ENCODE measurements at regions not wholly inside any gene's neighbourhood (a gene's known extent, or its start where the extent isn't known, plus 50 kb on each side); places are given as distances from the start of the nearest gene placed in this dataset.
A peak's percentile ranks its signal among the peaks of the same experiment; 100 is the strongest.

DNA sequence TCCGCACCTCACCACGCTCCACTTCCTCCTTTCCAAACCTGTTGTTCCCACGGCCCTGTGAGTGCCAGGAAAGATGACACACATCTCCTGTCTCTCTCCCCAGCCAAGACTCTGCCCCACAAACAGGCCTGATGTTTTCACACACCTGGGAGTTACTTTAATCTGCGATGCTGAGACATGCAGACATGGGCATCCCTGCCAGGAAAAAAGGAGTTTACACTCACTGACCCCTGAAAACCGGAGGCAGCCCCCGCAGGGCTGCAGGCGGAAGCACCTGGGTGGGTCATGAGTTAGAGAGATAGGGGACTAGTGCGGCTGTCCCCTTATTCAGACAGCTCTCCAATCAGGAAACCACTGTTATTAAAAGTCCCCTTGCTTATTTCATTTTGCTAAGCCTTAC is 106.4 kb upstream of the CARD11 start:
- TF ChIP-seq POLR2AphosphoS5 (IDR thresholded peaks at IDR 0.05; ENCODE audit: low read depth, low read length) (no peak), POU2F2 (IDR thresholded peaks at IDR 0.05; ENCODE audit: low read depth, low read length) (no peak), PAX5 (IDR thresholded peaks at IDR 0.05; ENCODE audit: insufficient read depth, low read length, severe bottlenecking) (no peak), POLR2A (IDR thresholded peaks at IDR 0.05; ENCODE audit: low read depth, low read length) (no peak), SPI1 (IDR thresholded peaks at IDR 0.05; ENCODE audit: low read depth, low read length) (no peak), TAF1 (IDR thresholded peaks at IDR 0.05; ENCODE audit: low read depth, low read length) (no peak)
- DNase-seq (ENCODE audit: insufficient read length, low spot score) (no peak), FAIRE-seq (peak; percentile 40)

DNA sequence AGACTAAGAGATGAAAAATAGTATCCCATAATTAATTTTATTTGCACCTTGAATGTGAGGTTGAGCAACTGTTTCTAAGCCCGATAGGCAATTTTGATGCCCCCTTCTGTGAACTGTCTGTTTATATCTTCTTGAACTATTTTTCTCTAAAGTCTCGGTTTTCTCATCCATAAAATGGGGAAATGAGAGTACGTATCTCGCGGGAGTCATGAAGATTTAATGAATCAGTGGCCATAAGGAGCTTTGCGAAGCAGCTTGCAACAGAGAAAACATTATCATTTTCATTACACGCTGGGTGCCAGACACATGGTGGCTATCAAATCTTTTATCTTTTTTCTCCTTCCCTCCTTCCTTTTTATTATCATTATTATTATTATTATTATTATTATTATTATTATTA is 108.1 kb upstream of the CARD11 start:
- TF ChIP-seq SPI1 (IDR thresholded peaks at IDR 0.05; ENCODE audit: low read depth, low read length) (peak; percentile 75), POU2F2 (IDR thresholded peaks at IDR 0.05; ENCODE audit: low read depth, low read length) (no peak)
- FAIRE-seq (no peak), DNase-seq (ENCODE audit: insufficient read length, low spot score) (no peak)

DNA sequence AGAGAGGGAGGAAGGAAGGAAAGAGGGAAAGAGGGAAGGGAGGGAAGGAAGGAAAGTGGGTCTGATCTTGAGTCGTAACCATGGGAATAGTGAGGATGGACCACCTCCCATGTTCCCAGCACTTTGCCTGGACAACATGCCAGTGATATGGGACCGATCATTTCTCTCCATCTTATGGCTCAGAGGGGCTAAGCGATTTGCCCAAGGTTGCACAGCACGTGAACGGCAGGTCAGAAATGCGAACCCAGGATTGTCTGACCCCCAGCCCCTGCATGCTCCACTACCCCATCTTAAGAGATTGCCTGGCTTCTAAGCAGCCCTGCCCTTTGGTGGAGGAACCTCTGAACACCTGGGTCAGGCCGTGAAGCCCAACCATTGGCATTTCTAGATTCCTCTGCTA is 109.0 kb upstream of the CARD11 start:
- peak; percentile 23 for FAIRE-seq
- DNase-seq (ENCODE audit: insufficient read length, low spot score) = no peak
- TF ChIP-seq POLR2A (IDR thresholded peaks at IDR 0.05; ENCODE audit: low read depth, low read length) = no peak
- TF ChIP-seq POLR2AphosphoS5 (IDR thresholded peaks at IDR 0.05; ENCODE audit: low read depth, low read length) = no peak
- no peak for TF ChIP-seq SPI1 (IDR thresholded peaks at IDR 0.05; ENCODE audit: low read depth, low read length)
- TF ChIP-seq PAX5 (IDR thresholded peaks at IDR 0.05; ENCODE audit: insufficient read depth, low read length, severe bottlenecking) = no peak
- TF ChIP-seq TAF1 (IDR thresholded peaks at IDR 0.05; ENCODE audit: low read depth, low read length) = no peak
- TF ChIP-seq POU2F2 (IDR thresholded peaks at IDR 0.05; ENCODE audit: low read depth, low read length) = no peak

DNA sequence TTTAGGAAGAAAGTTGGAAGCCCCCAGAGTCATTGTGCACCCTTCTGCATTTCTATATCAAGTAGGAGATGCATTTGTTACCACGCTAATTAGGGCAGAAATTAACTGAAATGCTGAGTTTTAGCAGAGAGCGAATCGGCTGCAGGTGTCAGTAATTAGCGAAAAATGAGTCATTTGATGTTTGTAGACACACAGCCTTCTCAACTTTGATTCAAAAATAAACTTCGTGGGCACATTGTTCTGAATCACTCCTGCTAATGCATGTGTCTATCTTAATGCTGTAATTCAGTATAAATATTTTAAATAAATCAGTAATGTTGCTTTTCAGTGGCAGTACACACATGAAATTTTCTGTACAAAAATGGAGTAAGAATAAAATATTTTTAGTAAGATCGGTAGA is 109.5 kb upstream of the CARD11 start:
- FAIRE-seq (no peak), DNase-seq (ENCODE audit: insufficient read length, low spot score) (no peak)
- TF ChIP-seq POLR2A (IDR thresholded peaks at IDR 0.05; ENCODE audit: low read depth, low read length) = no peak
- TF ChIP-seq POU2F2 (IDR thresholded peaks at IDR 0.05; ENCODE audit: low read depth, low read length) = no peak
- no peak for TF ChIP-seq PAX5 (IDR thresholded peaks at IDR 0.05; ENCODE audit: insufficient read depth, low read length, severe bottlenecking)
- TF ChIP-seq SPI1 (IDR thresholded peaks at IDR 0.05; ENCODE audit: low read depth, low read length) = no peak

DNA sequence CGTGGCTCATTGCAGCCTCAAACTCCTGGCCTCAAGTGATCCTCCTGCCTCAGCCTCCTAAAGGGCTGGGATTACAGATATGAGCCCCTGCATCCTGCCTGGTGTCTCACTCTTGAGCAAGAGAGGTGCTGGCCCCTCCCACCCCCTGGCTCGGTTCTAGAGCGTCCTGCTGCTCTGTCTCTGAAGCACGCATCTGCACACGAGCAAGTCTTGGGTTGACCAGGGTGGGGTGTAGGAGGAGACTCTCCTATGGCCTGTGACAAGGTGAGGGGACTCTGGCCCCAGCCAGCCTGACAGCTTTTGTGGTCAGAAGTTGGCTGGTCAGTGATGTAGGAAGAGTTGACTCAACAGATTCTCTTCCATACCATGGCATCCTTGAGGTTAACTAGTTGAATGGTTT is 110.7 kb upstream of the CARD11 start:
- no peak for TF ChIP-seq TAF1 (IDR thresholded peaks at IDR 0.05; ENCODE audit: low read depth, low read length)
- no peak for TF ChIP-seq POLR2AphosphoS5 (IDR thresholded peaks at IDR 0.05; ENCODE audit: low read depth, low read length)
- TF ChIP-seq SPI1 (IDR thresholded peaks at IDR 0.05; ENCODE audit: low read depth, low read length) = no peak
- no peak for TF ChIP-seq POLR2A (IDR thresholded peaks at IDR 0.05; ENCODE audit: low read depth, low read length)
- TF ChIP-seq POU2F2 (IDR thresholded peaks at IDR 0.05; ENCODE audit: low read depth, low read length) = no peak
- no peak for TF ChIP-seq PAX5 (IDR thresholded peaks at IDR 0.05; ENCODE audit: insufficient read depth, low read length, severe bottlenecking)
- no peak for DNase-seq (ENCODE audit: insufficient read length, low spot score)
- no peak for FAIRE-seq

DNA sequence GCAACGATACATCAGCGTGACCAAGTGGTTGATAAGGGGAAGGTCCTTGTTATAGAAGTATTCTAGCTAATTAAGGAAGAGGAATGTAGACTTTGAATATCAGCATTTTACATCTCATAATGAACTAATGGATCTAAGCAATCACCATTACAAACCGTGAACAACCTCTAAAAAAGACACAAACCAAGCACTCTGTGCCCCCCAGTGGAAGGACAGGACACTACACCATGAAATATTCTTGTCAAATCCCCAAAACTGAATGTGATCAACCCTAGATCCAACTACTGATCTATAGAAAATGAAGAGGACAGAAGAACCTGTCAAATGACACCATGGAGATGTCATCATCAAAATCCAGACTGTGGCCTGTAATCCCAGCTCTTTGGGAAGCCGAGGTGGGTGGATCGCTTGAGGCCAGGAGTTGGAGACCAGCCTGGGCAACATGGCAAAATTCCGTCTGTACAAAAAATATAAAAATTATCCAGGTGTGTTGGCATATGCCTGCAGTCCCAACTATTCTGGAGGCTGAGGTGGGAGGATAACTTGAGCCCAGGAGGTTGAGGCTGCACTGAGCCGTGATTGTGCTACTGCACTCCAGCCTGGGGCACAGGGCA is 111.3 kb upstream of the CARD11 start:
- TF ChIP-seq PAX5 (IDR thresholded peaks at IDR 0.05; ENCODE audit: insufficient read depth, low read length, severe bottlenecking) (no peak), POLR2AphosphoS5 (IDR thresholded peaks at IDR 0.05; ENCODE audit: low read depth, low read length) (no peak), TAF1 (IDR thresholded peaks at IDR 0.05; ENCODE audit: low read depth, low read length) (no peak), SPI1 (IDR thresholded peaks at IDR 0.05; ENCODE audit: low read depth, low read length) (no peak), POU2F2 (IDR thresholded peaks at IDR 0.05; ENCODE audit: low read depth, low read length) (no peak), POLR2A (IDR thresholded peaks at IDR 0.05; ENCODE audit: low read depth, low read length) (no peak)
- peak; percentile 92 for FAIRE-seq
- DNase-seq (ENCODE audit: insufficient read length, low spot score) = no peak

DNA sequence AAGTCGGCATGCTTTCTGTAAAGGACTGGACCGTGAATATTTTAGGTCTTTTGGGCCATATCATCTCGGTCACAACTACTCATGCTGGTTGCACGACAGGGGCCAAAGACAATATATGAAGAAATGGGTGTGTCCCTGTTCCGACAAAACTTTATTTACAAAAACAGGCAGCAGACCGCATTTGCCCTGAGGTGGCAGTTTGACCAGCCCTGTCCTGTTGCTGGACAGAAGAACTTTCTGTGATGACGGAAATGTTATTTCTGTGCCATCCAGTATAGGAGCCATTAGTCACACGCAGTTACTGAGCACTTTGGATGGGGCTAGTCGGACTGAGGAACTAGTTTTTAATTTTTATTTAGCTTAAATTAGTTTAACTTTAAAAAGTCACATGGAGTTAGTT is 112.8 kb upstream of the CARD11 start:
- no peak for TF ChIP-seq POLR2AphosphoS5 (IDR thresholded peaks at IDR 0.05; ENCODE audit: low read depth, low read length)
- TF ChIP-seq PAX5 (IDR thresholded peaks at IDR 0.05; ENCODE audit: insufficient read depth, low read length, severe bottlenecking) = no peak
- no peak for TF ChIP-seq POLR2A (IDR thresholded peaks at IDR 0.05; ENCODE audit: low read depth, low read length)
- TF ChIP-seq POU2F2 (IDR thresholded peaks at IDR 0.05; ENCODE audit: low read depth, low read length) = no peak
- no peak for TF ChIP-seq SPI1 (IDR thresholded peaks at IDR 0.05; ENCODE audit: low read depth, low read length)
- TF ChIP-seq TAF1 (IDR thresholded peaks at IDR 0.05; ENCODE audit: low read depth, low read length) = no peak
- no peak for FAIRE-seq
- no peak for DNase-seq (ENCODE audit: insufficient read length, low spot score)

DNA sequence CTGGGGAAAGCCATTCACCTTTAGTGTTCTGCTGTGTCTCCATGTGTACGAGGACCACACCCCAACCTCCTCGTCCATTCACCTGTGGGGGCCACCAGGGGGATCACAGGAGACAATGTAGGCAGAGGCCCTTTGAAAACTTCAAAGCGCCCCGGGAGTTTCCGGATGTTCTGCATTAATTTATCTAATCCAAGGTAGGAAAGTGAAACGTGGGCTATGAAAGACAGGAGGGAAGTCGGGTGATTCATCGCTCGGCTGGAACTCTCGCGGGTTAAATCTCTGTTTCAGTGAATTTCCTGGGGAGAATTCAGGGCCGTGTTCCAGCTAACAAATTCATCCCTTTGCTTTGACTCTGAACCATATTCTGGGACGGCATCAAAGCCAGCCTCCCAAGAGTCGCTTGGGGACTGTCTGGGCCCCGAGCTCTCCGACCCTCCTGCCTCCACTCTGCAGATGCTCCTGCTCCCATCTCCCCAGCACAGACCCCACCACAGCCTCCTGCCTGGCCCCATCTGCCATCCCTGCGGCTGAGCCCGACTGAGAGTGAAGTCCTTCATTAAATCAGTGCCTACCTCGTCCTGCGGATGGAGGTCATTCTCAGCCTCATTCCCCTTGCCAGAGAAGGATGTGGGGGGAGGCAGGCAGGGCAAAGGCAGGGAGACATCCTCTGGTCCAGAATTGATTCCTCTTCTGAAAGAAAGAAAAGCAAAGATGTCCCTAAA is 114.1 kb upstream of the CARD11 start:
- DNase-seq (ENCODE audit: insufficient read length, low spot score) = no peak
- TF ChIP-seq POLR2A (IDR thresholded peaks at IDR 0.05; ENCODE audit: low read depth, low read length) = no peak
- no peak for TF ChIP-seq PAX5 (IDR thresholded peaks at IDR 0.05; ENCODE audit: insufficient read depth, low read length, severe bottlenecking)
- no peak for TF ChIP-seq POLR2AphosphoS5 (IDR thresholded peaks at IDR 0.05; ENCODE audit: low read depth, low read length)
- no peak for TF ChIP-seq TAF1 (IDR thresholded peaks at IDR 0.05; ENCODE audit: low read depth, low read length)
- no peak for FAIRE-seq

DNA sequence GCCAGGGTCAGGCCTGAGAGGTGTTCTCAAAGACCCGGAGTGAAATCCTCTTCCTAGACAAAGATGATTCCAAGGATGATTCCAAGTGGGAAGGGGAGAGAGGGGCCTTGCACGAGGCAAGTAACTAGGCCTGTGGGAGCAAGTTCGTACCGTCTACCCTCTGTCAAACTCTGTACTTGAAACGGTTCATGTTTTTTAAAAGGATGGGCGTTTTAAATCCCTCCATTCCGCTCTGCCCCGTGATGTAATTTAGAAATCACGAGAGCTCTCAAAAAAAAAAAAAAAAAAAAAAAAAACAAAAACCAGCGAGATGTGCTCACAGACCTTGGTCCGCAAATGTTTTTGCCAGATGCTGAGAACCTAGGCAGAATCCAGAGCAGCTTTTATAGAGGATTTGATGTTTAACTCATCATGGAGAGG is 114.7 kb upstream of the CARD11 start:
- FAIRE-seq (no peak), DNase-seq (ENCODE audit: insufficient read length, low spot score) (no peak)
- TF ChIP-seq POLR2A (IDR thresholded peaks at IDR 0.05; ENCODE audit: low read depth, low read length) (no peak), PAX5 (IDR thresholded peaks at IDR 0.05; ENCODE audit: insufficient read depth, low read length, severe bottlenecking) (no peak), POU2F2 (IDR thresholded peaks at IDR 0.05; ENCODE audit: low read depth, low read length) (no peak), SPI1 (IDR thresholded peaks at IDR 0.05; ENCODE audit: low read depth, low read length) (no peak), POLR2AphosphoS5 (IDR thresholded peaks at IDR 0.05; ENCODE audit: low read depth, low read length) (no peak), TAF1 (IDR thresholded peaks at IDR 0.05; ENCODE audit: low read depth, low read length) (no peak)

DNA sequence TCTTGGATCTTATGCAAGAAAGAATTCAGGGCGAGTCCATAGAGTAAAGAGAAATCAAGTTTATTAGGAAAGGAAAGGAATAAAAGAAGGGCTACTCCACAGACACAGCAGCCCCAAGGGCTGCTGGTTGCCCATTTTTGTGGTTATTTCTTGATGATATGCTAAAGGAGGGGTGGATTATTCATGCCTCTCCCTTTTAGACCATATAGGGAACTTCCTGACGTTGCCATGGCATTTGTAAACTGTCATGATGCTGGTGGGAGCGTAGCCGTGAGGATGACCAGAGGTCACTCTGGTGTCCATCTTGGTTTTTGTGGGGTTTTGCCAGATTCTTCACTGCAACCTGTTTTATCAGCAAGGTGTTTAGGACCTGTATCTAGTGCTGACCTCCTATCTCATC is 115.4 kb upstream of the CARD11 start:
- FAIRE-seq (no peak), DNase-seq (ENCODE audit: insufficient read length, low spot score) (no peak)
- no peak for TF ChIP-seq TAF1 (IDR thresholded peaks at IDR 0.05; ENCODE audit: low read depth, low read length)
- no peak for TF ChIP-seq POU2F2 (IDR thresholded peaks at IDR 0.05; ENCODE audit: low read depth, low read length)
- TF ChIP-seq SPI1 (IDR thresholded peaks at IDR 0.05; ENCODE audit: low read depth, low read length) = no peak
- no peak for TF ChIP-seq POLR2AphosphoS5 (IDR thresholded peaks at IDR 0.05; ENCODE audit: low read depth, low read length)
